ENCODE measurements at regions not wholly inside any gene's neighbourhood (a gene's known extent, or its start where the extent isn't known, plus 50 kb on each side); places are given as distances from the start of the nearest gene placed in this dataset.

- H3K9ac ChIP-seq (ENCODE audit: control insufficient read depth, extremely low read depth, insufficient read depth, low read length): no peak overlapping the region
- FAIRE-seq (no peak), DNase-seq (ENCODE audit: low read depth, low spot score) (no peak)
- no peak overlapping the region for H3K27ac ChIP-seq (ENCODE audit: control insufficient read depth, insufficient read depth, low read length)
- no peak overlapping the region for H2AFZ ChIP-seq (ENCODE audit: control insufficient read depth, low read length)
- no peaks in the 10 kb centered on the region for H3K36me3 ChIP-seq (ENCODE audit: control insufficient read depth in 2 of 2, extremely low read depth in 1 of 2, insufficient read depth in 2 of 2, low read length in 2 of 2)
- peaks cover 2% of the 10 kb centered on the region for H4K20me1 ChIP-seq (ENCODE audit: control insufficient read depth, extremely low read depth, insufficient read depth, low read length)
- H3K27me3 ChIP-seq (ENCODE audit: control insufficient read depth, extremely low read depth, insufficient read depth, low read length): no peaks in the 10 kb centered on the region
- no peak overlapping the region for H3K4me3 ChIP-seq (ENCODE audit: control insufficient read depth in 2 of 3, extremely low read depth in 1 of 3, insufficient read depth in 2 of 3, low read depth in 1 of 3, low read length in 3 of 3)
- H3K9me3 ChIP-seq (ENCODE audit: control insufficient read depth, low read depth, low read length): peaks cover 2% of the 10 kb centered on the region
- no peak overlapping the region for H3K4me2 ChIP-seq (ENCODE audit: control insufficient read depth, extremely low read depth, insufficient read depth, low read depth, low read length)
- H3K79me2 ChIP-seq (ENCODE audit: control insufficient read depth, insufficient read depth, low read length): no peaks in the 10 kb centered on the region
- TF ChIP-seq EZH2 (IDR thresholded peaks at IDR 0.05; ENCODE audit: low read length): no peak
- TF ChIP-seq, protein P1, sequence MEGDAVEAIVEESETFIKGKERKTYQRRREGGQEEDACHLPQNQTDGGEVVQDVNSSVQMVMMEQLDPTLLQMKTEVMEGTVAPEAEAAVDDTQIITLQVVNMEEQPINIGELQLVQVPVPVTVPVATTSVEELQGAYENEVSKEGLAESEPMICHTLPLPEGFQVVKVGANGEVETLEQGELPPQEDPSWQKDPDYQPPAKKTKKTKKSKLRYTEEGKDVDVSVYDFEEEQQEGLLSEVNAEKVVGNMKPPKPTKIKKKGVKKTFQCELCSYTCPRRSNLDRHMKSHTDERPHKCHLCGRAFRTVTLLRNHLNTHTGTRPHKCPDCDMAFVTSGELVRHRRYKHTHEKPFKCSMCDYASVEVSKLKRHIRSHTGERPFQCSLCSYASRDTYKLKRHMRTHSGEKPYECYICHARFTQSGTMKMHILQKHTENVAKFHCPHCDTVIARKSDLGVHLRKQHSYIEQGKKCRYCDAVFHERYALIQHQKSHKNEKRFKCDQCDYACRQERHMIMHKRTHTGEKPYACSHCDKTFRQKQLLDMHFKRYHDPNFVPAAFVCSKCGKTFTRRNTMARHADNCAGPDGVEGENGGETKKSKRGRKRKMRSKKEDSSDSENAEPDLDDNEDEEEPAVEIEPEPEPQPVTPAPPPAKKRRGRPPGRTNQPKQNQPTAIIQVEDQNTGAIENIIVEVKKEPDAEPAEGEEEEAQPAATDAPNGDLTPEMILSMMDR (optimal IDR thresholded peaks at IDR 0.05 in 1 of 3, IDR thresholded peaks at IDR 0.05 in 1 of 3, conservative IDR thresholded peaks at IDR 0.05 in 1 of 3; ENCODE audit: extremely low read depth in 1 of 3, insufficient read depth in 2 of 3, low read length in 3 of 3): no peak
- no peaks in the 10 kb centered on the region for H3K4me1 ChIP-seq (ENCODE audit: control insufficient read depth, extremely low read depth, insufficient read depth, low read length)
- dilution Hi-C loops (cut with MboI; ENCODE audit: extremely low pct_ligation_motif_present, low sequenced_read_pairs): no loop called here
- no peaks in the 10 kb centered on the region for H3K9me1 ChIP-seq (ENCODE audit: control insufficient read depth, extremely low read depth, insufficient read depth, low read length)
Measured at GRCh38 chr10:28733245-28733644, 55.9 kb downstream of the BAMBI start.

- Histone ChIP-seq H3K4me2 (ENCODE audit: control insufficient read depth, extremely low read depth, insufficient read depth, low read depth, low read length) (no peak overlapping the region), H3K27ac (ENCODE audit: control insufficient read depth, insufficient read depth, low read length) (no peak overlapping the region), H3K36me3 (ENCODE audit: control insufficient read depth in 2 of 2, extremely low read depth in 1 of 2, insufficient read depth in 2 of 2, low read length in 2 of 2) (no peaks in the 10 kb centered on the region), H3K27me3 (ENCODE audit: control insufficient read depth, extremely low read depth, insufficient read depth, low read length) (no peaks in the 10 kb centered on the region), H3K79me2 (ENCODE audit: control insufficient read depth, insufficient read depth, low read length) (no peaks in the 10 kb centered on the region), H3K4me1 (ENCODE audit: control insufficient read depth, extremely low read depth, insufficient read depth, low read length) (no peaks in the 10 kb centered on the region), H2AFZ (ENCODE audit: control insufficient read depth, low read length) (no peak overlapping the region), H3K9me1 (ENCODE audit: control insufficient read depth, extremely low read depth, insufficient read depth, low read length) (no peaks in the 10 kb centered on the region), H3K9me3 (ENCODE audit: control insufficient read depth, low read depth, low read length) (peaks cover 2% of the 10 kb centered on the region), H4K20me1 (ENCODE audit: control insufficient read depth, extremely low read depth, insufficient read depth, low read length) (peaks cover 2% of the 10 kb centered on the region), H3K4me3 (ENCODE audit: control insufficient read depth in 2 of 3, extremely low read depth in 1 of 3, insufficient read depth in 2 of 3, low read depth in 1 of 3, low read length in 3 of 3) (no peak overlapping the region), H3K9ac (ENCODE audit: control insufficient read depth, extremely low read depth, insufficient read depth, low read length) (no peak overlapping the region)
- no peak for FAIRE-seq
- TF ChIP-seq, protein P1 (optimal IDR thresholded peaks at IDR 0.05 in 1 of 3, IDR thresholded peaks at IDR 0.05 in 1 of 3, conservative IDR thresholded peaks at IDR 0.05 in 1 of 3; ENCODE audit: extremely low read depth in 1 of 3, insufficient read depth in 2 of 3, low read length in 3 of 3): no peak
- no peak for TF ChIP-seq EZH2 (IDR thresholded peaks at IDR 0.05; ENCODE audit: low read length)
- dilution Hi-C loops (cut with MboI; ENCODE audit: extremely low pct_ligation_motif_present, low sequenced_read_pairs): no loop called here
- no peak for DNase-seq (ENCODE audit: low read depth, low spot score)
Measured at GRCh38 chr10:28733647-28734046, 56.3 kb downstream of the BAMBI start.
